ENCODE measurements at regions not wholly inside any gene's neighbourhood (a gene's known extent, or its start where the extent isn't known, plus 50 kb on each side); places are given as distances from the start of the nearest gene placed in this dataset.

DNA sequence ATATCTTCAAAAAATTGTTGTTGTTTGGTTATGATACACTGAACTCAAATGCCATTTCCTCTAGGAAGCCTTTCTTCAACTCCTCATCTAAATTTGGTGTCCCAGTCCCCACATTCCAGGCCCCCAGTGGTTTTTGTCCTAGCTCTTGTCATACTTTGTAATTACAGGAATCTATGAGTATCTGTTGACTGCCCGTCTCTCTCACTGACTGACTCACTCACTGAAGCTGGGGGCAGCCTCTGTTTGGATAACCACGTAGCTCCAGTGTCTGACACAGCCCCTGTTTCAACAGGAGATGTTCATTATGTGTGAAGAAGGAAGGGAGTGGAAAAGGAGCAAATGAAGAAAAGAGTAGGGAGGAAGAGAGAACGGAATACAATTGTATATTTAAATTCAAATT is 284.1 kb upstream of the TENM3 start:
- TF ChIP-seq POLR2A (IDR thresholded peaks at IDR 0.05), result no peak
- TF ChIP-seq, protein P1, sequence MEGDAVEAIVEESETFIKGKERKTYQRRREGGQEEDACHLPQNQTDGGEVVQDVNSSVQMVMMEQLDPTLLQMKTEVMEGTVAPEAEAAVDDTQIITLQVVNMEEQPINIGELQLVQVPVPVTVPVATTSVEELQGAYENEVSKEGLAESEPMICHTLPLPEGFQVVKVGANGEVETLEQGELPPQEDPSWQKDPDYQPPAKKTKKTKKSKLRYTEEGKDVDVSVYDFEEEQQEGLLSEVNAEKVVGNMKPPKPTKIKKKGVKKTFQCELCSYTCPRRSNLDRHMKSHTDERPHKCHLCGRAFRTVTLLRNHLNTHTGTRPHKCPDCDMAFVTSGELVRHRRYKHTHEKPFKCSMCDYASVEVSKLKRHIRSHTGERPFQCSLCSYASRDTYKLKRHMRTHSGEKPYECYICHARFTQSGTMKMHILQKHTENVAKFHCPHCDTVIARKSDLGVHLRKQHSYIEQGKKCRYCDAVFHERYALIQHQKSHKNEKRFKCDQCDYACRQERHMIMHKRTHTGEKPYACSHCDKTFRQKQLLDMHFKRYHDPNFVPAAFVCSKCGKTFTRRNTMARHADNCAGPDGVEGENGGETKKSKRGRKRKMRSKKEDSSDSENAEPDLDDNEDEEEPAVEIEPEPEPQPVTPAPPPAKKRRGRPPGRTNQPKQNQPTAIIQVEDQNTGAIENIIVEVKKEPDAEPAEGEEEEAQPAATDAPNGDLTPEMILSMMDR (IDR thresholded peaks at IDR 0.05), result no peak

Data from vagina (tissue), 2 donors.